Mucosa of gallbladder (tissue), 1 donor: ENCODE measurements at regions not wholly inside any gene's neighbourhood (a gene's known extent, or its start where the extent isn't known, plus 50 kb on each side); places are given as distances from the start of the nearest gene placed in this dataset.

Source experiments
- DNase-seq: peaks from one replicate; pipeline ENCODE4 v3.0.0-alpha.2; 2020; ENCODE audit warnings: low spot score
- donor health status: DM: no; HTN: no; CAD: no.

DNA sequence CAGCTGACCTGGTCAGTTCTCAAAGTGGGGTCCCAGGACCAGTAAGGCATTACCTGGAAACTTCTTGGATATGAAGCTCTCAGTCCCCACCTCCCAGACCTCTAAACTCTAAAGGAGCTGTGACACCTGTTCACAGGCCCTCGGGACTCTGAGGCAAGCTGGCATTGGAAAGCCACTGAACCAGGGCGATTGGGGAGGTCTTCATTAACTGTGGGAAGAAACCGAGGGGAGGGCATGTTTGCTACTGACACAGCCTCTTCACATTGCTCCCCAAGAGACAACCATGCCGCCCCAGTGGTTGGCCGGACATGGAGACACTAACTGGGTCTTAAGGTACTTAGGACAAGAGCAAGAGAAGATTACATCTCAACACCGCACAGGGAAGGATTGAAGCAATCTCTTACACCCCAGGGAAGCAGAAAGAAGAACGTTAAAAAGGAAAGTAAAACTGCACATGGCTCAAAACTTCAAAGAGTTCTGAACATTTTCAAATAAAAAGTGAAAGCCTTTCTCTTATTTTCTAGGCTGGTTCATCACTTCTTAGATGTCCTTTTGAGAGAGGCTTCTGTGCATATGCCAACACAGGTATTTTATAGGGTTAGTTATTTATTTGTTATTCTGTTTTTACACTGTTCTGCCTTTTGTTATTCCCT lies 210.0 kb upstream of the CST7 start:
- no peak for DNase-seq

DNA sequence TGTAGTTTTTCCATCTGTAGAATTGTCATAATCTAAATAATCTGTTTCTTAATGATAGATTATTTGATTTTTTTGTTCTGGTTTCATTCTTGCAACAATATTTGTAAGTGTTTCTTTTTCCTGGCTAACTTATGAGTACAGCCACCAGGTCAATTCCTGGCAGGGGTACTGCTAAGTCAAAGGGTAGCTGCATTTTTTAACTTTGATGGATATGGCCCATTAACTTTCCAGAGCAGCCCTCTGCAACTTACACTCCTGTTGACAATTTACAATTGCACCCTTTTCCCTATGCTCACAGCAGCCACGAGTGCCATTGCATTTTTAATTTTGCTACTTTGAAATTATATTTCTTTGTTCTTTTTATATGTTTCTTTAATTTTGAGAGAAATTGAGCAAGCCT lies 209.3 kb upstream of the CST7 start:
- DNase-seq, result no peak

DNA sequence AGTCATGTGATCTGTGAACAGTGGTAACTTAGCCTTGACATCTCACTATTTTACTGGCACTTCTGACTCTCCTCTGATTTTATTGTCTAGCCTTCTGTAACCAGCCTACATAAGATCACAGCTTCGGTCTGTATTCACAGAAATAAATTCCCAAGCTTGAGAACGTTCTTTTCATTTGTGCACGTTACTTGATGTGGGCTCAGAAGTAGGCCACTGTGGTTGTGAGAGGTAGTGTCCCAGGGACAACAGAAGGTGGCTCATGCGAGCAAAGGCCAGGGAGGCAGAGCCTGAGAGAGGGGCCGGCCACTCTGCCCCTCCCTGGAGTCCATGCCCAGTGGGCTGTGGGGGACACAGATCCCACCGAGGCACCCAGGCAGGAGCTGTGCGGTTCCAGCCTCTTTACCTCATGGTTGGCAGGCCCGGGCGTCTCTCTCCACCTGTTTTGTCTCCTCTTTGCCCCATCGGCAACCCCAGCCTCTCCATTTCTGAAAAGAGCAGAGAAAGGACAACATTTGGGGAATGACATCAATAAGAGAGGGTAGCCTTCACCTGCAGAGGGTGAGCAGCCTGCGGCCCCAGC lies 207.5 kb upstream of the CST7 start:
- DNase-seq, result no peak

DNA sequence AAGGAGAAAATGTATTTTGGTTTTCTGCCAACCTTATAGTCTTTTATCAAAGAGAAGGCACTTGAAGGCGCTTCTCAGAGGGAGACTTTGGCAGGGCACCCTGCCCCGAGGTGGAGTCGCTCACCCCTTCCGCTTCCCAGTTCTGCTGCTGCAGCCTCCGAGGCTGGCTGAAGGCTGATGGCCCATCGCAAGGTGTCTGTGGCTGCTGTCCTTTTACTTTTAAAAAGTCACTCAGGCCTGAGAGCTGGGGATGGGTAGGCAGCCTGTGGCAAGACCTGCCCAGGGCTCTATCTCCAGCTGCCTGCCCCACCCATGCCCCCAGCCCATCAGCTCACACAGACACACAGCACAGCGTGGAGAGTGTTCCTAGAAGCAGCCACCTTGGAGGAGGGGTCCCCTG lies 206.6 kb upstream of the CST7 start:
- DNase-seq, result no peak

DNA sequence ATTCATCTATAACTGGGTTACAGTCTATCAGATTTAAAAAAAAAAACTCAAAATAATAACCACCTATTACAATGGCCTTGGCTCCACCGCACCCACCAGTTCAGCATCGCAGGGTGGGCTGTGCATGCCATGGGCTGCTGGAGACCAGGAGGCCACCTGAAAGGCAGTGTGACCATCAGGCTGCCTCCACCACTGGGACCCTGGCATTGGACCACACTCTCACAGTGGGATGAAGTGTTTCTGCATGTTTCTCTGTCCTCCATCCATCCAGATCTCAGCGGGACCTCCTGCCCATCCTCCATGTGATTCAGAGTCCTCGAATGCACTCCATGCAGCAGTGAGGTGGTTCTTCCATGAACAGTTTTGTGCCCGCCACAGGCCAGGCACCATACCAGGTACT lies 206.1 kb upstream of the CST7 start:
- no peak for DNase-seq

DNA sequence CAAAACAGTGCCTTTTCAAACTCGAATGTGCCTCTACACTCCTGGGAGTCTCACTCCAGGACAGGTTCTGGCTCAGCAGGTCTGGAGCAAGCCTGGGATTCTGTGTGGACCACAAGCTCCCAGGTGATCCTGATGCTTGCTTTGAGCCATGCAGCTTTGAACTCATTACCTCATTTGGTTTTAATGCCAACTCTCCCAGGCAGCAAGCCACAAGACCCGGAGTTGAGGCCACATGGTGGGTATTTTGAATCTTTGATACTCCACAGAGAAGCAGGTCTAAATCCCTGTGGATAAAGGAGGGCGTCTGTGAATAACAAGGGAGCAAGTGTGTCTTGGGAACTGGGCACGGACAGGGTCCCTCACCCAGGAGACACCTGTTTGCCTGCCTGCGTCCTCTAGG lies 205.4 kb upstream of the CST7 start:
- no peak for DNase-seq

DNA sequence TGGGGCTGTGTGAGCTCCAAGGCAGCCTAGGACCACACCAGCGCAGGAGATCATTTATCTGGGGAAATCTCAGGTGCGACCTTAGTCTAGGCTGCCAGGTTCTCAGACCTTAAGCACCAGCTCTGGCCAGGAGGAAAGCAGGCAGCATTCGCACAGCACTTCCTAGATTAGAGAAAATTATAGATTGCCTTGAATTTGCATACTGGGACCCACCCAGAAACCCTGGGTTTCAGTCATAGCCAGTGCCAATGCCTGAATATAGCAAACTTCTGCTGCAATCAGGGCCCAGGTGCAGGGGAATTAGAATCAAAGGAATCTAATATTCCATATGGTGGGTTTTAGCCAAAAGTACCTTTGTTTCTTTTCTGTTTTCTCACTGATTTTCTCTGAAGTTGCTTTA lies 204.3 kb upstream of the CST7 start:
- no peak for DNase-seq

DNA sequence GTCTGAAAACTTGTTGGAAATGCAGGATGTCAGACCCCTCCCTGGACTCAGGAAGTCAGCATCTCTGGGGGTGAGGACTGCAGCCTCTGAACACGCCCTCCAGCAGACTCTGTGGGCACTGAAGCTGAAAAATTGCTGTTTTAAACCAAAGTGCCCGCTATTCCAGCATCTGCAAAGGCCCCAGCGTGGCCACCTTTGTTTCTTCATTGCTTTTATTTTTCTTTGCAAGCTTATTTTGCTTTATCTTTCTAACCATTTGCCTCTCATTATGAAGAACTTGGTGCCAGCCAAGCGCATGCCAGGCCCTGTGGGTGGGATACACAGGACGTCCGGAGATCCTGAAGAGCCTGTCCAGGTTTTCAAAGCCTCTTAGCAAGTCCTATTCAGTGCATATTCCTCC lies 203.9 kb upstream of the CST7 start:
- DNase-seq, result no peak

DNA sequence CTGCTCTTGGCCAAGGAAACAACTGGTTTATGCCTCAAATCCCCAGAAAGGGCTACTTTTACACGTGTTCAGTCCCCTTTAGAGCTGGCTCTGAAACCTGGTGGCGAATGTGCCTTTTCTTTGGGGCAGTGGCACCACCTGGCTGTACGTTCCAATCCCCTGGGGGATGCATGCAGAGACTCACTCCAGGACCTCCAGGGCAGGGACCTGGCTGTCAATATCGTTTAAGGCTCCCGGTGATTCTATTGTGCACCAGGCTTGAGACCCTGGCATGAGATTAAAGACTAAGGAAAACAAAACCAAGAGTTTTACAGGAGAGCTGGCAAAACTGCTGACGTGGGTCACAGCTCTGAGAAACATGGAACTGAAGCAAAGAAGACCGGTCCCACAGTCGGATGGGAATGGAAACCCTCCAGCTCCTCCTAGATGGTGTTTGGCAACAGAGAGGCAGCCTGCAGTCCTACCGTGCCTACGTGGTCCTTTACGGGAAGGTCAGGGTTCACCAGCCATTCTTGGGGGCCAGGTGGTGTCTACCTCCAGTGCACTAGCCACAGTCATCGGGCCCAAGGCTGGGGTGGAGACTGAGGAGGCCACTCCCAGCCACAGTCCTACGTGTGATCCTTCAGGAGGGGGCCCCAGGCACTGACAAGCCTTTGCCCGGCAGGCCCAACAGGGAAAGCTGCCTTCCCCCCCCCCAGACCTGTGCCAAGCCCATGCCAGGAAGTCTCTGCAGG lies 203.3 kb upstream of the CST7 start:
- no peak for DNase-seq

DNA sequence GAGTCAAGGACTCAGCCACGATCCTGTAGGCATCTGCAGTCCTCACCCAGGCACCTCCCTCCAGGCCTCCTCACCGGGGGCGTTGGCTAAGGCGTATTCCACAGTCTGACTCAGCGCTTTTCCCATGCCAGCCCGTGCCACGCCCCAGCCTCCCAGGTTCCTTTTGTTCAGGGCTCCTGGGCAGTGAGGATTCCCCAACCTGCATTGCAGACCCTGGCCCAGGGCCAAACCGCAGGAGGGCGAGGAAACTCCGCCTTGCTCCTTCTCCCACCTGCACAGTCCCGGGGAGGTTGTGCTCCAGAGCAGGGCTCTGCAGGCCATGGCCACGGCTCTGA lies 202.8 kb upstream of the CST7 start:
- DNase-seq, result peak; percentile 91

DNA sequence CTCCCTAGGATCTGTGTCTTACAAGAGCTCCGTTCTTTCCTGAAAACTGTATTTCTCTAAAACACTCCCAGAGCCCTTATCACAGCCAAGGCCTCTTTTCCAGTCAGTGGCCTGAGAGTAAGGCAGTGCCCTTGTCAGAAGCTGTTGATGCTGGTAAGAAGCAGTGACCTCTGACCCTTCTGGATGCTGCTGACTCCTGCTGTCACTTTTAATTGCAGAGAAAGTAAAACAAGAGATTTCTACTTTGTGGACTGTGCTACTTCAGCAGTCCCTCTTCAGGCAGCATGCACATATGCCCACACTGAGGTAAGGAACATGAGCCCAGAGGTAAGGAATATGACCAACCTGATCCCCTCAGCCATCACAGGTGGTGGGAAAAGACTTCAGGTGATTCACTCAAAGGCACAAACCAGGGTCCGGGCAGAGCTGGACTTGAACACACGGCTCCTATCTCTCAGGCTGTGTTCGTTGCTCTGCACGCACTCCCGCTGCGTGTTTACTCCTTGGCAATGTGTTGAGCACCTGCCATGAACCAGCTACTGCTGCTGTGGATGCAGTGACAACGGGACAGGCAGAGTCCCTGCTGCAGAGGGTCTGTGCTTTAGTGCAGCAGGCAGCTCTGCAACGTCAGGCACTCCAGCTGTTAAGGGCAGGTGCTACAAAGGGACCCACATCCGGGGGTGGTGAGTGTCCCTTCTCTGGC lies 201.9 kb upstream of the CST7 start:
- DNase-seq, result no peak

DNA sequence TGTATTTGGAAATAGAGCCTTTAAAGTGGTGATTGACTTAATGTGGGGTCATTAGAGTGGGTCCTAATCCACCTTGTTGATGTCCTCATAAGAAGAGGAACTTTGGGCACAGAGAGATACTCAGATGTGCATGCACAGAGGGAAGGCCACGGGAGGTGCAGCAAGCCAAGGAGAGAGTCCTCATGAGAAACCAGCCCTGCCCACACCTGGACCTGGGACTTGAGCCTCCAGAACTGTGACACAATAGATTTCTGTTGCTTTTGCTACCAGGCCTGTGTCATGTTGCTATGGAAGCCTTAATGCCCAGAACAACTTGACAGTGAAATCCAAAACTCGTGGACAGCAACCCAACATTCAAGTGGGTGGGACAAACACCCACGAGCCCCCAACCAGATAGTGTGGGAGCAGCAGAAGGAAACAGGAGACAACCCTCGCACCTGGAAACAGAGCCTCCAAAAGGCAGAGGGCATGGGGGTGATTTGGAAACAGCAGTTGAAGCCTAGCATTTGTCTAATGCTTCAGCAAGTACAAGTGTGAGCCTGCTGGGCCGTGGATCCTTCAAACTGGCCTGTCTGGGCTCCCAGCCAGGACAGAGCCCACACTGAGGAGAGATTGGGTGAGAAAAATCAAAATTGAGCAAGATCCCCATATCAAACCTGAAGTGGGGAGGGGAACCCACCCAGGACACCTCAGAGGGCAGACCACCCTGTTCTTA lies 201.0 kb upstream of the CST7 start:
- DNase-seq, result no peak

DNA sequence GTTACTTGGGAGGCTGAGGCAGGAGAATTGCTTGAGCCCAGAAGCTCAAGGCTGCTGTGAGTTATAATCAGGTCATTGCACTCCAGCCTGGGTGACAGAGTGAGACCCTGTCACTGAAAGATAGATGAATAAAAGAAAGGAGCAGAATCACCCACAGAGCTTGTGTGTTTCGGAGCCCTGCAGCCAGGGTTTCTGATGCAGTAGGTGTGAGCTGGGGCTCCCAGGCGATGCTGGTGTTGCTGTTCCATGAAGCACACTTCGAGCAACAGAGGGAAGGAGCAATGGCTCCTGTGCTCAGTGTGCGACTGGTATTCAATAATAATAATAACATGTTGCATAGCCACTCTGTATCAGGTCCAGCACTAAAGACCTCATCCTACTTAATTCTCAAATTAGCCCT lies 197.5 kb upstream of the CST7 start:
- DNase-seq, result no peak

DNA sequence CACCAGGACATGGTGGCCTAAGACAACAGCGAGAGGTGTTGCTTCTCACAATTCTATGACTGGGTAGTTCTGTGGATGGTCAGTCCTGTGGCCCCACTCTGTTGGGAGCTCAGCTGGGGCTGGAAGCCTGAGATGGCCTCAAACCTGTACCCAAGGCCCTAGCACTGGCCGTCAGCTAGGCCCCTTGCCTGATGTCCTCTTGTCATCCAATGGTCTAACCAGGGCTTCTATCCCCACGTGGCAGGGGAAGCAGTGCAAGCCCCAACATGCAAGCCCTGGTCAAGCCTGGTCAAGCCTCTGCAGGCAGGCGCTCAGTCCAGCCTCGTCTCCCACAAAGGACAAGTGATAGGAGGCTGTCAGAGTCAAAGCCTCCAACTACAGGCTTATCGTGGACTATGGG lies 196.5 kb upstream of the CST7 start:
- no peak for DNase-seq

DNA sequence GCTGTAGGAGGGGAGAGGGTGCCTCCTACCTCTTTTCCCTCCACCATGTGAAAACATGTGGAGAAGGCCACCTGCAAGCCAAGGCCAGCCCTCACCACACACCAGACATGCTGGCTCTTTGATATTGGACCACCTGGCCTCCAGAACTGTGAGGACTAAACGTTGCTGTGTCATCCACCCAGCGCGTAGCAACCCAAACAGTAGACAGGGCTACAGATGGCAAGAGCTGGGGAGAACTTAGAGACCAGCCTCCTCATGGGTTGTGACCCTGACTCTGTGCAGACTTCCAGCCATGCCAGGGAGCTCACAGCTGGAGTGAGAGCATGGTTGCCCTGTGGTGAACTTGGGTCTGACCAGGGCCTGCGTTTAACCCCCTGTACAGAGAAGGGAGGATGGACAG lies 195.9 kb upstream of the CST7 start:
- no peak for DNase-seq

DNA sequence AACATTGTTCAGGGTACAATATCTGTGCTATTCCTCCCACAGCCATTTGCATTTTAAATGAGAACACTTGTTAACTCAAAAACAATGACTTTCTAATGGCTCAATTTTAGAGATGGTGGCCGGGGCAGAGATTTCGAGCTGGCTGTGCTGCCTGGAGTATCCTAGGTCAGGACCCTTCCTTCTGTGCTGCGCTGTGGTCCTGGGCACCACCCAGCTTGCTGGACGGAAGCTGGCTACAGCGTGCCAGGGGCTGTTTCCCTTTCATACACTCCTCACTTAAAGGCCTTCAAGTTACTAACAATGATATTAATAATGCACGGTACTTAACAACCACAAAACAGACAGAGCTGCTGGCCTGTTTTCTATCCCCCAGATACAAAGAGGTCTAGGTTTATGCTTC lies 194.4 kb upstream of the CST7 start:
- no peak for DNase-seq

DNA sequence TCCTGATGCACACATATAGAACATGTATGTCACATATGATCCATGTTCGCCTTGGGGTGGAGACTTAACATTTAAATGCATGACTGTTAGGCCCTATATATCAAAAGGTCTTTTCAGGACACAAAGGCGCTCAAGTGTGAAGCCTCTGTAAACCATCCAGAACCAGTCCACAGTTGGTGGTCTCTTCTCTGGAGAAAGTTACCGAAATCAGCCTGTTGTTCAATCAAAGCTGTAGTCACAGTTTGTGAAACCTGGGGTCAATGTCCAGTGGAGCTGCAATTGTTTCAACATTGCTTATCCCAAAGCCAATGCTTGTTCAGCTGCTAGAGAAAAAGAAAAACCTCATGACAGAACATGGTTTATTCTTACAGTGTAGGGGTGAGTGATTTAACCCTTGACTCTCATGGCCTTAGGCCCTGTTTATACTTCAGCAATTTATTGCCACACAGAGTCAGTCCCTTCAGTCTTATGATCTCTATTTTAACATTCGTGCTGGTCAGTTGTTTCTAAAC lies 193.6 kb upstream of the CST7 start:
- DNase-seq, result no peak

DNA sequence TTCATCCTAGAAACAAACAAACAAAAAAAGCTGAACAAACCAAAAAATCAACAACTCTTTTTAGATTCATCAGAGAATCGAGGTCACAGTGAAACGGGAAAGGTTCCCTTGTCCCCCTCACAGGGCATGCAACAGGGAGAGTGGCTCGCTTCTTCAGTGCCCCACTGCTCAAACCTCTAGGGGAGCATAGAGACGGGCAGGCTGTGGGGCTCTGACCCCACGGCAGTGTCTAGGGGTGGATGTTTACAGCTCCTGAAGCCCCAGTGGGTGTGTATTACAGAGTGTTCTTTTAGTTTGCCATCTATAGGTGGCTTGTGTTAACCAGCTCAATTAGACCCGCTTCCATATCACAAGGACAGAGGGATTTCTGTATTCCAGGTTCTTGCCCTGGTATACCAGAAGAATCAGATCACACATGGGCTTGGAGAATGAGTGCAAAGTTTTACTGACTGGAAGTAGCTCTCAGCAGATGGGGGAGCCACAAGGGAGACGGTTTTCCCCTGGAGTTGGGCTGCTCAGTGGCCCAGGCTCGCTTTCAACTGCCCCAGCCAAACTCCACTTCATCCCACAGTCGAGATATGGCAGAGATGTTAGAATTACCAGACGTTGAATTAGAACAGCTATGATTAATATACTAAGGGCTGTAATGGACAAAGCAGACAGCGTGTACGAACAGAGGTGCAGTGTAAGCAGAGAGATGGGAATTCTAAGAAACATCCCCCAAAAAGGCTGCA lies 192.6 kb upstream of the CST7 start:
- DNase-seq, result no peak

DNA sequence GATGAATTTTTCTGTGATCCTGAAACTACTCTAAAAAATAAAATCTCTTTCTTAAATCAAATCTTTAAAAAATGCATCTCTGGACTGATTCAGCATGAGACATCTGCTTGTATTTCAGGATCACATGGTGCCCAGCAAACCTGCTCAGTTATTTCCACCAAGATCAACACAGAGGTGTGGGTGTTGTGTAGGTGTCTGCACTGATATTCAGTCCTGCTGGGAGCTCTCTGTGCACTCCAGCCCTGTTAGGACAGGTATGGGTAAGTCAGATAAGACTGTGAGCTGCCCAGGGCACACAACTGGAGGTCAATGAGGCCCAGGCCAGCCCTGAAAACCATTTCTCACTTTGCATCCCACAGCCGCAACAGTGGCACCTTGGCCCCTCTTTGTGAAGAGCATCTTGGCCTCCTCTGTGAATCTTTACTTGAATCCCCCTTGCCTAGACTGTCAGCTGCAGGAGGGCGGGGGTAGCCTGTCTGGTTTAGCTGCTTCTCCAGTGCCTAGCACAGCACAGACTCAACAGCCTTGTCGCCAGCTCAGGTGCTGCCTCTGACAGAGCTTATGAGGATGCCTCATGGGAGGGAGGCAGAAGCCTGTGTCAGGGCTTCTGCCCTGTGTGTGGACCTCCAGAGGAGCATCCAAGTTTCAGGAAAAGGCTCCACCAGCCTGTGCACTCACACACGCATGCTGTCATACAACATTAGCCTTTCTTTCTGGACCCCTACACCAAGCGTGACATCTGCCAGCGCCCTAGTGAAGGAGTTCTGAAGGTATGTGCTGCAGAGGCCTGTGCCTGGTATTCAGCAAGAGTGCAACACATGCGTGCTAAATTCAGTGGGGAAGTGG lies 187.6 kb upstream of the CST7 start:
- DNase-seq, result no peak

DNA sequence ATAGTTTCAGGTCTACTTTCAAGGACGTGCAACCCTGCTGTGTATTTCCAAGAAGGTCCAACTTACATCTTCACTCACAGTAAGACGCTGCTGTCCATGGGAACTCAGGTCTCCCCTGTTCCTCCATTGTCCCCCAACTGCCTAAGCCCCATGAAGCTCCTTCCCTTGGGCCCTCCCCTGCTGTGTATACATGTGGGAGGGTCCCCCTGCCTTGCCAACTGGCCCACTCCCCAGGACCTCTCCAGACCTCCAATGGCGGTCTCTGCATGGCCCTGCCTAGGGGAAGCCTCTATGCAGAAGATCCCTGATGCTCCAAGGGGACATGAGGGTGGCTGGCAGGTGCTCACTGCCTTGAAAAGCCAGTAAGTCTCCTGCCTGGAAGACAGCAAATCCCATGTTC lies 186.7 kb upstream of the CST7 start:
- DNase-seq, result no peak
